ENCODE measurements at regions not wholly inside any gene's neighbourhood (a gene's known extent, or its start where the extent isn't known, plus 50 kb on each side); places are given as distances from the start of the nearest gene placed in this dataset.

DNA sequence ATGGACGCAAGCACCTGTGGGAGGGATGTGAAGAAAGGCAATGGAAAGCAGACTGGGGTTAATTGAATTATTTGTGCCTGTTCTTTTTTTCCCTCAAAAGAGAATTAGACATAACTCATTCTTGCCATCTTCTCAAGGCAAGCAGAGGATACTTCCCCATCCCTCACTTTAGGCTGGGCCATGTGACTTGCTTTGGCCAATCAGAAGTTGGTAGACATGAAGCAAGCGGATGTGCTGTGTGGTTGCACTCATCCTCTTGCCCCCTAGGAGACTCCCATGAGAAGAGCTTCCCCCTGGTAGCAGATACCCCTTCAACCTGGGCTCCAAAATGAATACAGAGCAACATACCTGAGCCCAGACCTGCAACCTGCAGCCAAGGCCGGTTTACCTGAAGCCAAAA is 124.4 kb upstream of the ZC3H12C start:
- no peak for TF ChIP-seq EZH2 (IDR thresholded peaks at IDR 0.05; ENCODE audit: low read depth)
- TF ChIP-seq, protein P1, sequence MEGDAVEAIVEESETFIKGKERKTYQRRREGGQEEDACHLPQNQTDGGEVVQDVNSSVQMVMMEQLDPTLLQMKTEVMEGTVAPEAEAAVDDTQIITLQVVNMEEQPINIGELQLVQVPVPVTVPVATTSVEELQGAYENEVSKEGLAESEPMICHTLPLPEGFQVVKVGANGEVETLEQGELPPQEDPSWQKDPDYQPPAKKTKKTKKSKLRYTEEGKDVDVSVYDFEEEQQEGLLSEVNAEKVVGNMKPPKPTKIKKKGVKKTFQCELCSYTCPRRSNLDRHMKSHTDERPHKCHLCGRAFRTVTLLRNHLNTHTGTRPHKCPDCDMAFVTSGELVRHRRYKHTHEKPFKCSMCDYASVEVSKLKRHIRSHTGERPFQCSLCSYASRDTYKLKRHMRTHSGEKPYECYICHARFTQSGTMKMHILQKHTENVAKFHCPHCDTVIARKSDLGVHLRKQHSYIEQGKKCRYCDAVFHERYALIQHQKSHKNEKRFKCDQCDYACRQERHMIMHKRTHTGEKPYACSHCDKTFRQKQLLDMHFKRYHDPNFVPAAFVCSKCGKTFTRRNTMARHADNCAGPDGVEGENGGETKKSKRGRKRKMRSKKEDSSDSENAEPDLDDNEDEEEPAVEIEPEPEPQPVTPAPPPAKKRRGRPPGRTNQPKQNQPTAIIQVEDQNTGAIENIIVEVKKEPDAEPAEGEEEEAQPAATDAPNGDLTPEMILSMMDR (conservative IDR thresholded peaks at IDR 0.05), result no peak

Data from PC-9 (cell line).